Cardiac septum (tissue), 1 donor: ENCODE measurements at regions not wholly inside any gene's neighbourhood (a gene's known extent, or its start where the extent isn't known, plus 50 kb on each side); places are given as distances from the start of the nearest gene placed in this dataset.

Experiments used
- DNase-seq: peaks from one replicate; pipeline ENCODE4 v3.0.0-alpha.2; 2020; ENCODE audit warnings: low spot score
- intact Hi-C: fragments of 100-400 bp; cut with DNase I; formaldehyde crosslinking; loops from one replicate; pipeline ENCODE4 v1.14.0; 2022
- donor health status: DM: no; HTN: no; CAD: no.

DNA sequence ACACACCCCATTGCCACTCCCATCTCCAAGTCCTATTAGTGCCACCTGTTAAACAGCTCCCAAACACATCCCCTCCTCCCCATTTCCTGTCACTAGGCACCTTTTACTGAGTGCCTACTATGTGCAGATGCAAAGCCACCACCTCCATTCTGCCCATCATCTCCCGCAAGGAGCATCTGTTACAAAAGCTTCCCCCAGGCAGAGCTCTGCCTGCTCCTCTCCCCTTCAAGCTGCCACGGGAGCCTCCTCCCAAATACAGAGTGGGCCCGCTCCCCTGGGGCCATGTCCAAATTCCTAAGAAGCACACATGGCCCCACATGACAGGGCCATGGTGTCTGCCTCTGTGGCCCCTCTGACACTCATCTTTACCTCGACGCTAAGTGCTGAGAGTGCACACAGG lies 149.7 kb downstream of the OAT start:
- DNase-seq, result no peak
- intact Hi-C loops, result loop anchor here (10.0 kb wide), 1 partner anchor 244 kb away; no protein-coding TSS in a partner anchor

- intact Hi-C loops, result loop anchor here (10.0 kb wide), 1 partner anchor 243 kb away; no protein-coding TSS in a partner anchor
- DNase-seq, result no peak
These were observed 150.7 kb downstream of the OAT start for GRCh38 chr10:124267911-124268549.

GRCh38 chr10:124267231-124267885 lies 151.4 kb downstream of the OAT start:
- intact Hi-C loops, result loop anchor here (10.0 kb wide), 1 partner anchor 243 kb away; no protein-coding TSS in a partner anchor
- no peak for DNase-seq

- DNase-seq, result no peak
- intact Hi-C loops, result loop anchor here (10.0 kb wide), 1 partner anchor 242 kb away; no protein-coding TSS in a partner anchor
These were observed 152.1 kb downstream of the OAT start for GRCh38 chr10:124266468-124267230.

GRCh38 chr10:124265776-124266467 lies 152.8 kb downstream of the OAT start:
- DNase-seq, result no peak

DNA sequence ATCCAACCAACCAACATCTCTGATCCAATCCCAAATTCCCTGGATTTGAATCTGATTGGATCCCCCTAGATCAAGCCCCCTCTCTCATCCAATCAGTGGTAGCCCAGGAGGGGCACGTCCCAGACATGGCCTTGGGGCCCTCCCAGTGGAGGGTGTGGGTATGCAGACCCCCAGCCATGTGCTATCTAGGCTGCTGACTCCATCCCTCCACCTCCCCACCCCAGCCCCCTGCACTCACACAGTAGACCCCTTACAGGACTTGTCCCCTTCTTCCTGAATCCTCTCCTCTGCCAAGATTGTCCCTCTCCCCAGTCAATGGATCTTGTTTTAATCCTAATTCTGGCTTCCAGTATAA lies 153.4 kb downstream of the OAT start:
- intact Hi-C loops, result loop anchor here (10.0 kb wide), 1 partner anchor 241 kb away; no protein-coding TSS in a partner anchor
- DNase-seq, result no peak

More at GRCh38 chr10:124265776-124266467, 152.8 kb downstream of the OAT start:
- intact Hi-C loops, result loop anchor here (10.0 kb wide), 1 partner anchor 241 kb away; no protein-coding TSS in a partner anchor

GRCh38 chr10:124264711-124265390 lies 153.9 kb downstream of the OAT start:
- DNase-seq, result no peak
- intact Hi-C loops, result loop anchor here (5.0 to 10.0 kb wide), 2 partner anchors 240 to 268 kb away; no protein-coding TSS in a partner anchor

DNA sequence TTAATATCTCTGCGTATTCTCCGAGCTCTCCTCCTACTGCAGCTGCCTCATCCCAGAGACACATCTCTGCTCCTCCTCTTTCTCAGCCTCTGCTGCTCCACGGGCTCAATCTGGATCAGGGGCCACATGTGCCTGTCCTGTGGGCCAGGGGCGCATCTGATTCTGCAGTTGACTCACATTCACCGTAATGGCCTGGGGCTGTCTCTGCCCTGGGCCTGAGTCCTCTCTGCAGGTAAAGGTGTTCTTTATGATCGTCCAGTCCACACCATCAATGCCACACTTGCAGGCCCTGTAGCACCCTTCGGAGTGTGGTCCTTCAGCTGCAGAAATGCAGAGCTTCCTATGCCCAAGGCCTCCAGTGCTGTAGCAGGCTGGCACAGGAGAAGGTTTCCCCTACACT lies 154.5 kb downstream of the OAT start:
- intact Hi-C loops, result loop anchor here (5.0 to 10.0 kb wide), 2 partner anchors 239 to 267 kb away; no protein-coding TSS in a partner anchor
- DNase-seq, result no peak

DNA sequence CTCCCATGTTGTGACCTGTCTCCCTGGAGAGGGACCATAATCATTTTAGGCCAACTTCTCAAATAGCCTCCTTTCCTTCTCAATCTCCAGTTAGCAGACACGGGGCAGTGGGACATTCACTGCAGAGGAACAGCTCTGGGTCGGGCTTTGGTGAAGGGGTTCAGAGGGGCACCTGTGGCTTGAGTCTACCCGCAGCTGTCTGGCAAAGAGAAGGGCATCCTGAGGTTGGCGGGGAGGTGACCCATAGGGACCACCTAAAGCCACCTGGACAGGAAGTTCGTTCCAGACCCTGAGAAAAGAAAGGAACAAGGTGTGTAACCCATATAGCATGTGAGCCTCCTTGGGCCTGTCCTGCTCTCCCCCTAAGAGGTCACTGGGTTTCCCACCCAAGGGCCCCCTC lies 155.0 kb downstream of the OAT start:
- no peak for DNase-seq
- intact Hi-C loops, result loop anchor here (5.0 to 10.0 kb wide), 2 partner anchors 239 to 266 kb away; no protein-coding TSS in a partner anchor

- intact Hi-C loops, result loop anchor here (5.0 to 10.0 kb wide), 2 partner anchors 238 to 266 kb away; no protein-coding TSS in a partner anchor
- no peak for DNase-seq
These were observed 155.8 kb downstream of the OAT start for GRCh38 chr10:124262971-124263370.

- intact Hi-C loops, result loop anchor here (5.0 to 10.0 kb wide), 2 partner anchors 238 to 265 kb away; no protein-coding TSS in a partner anchor
- peak; percentile 71 for DNase-seq
These were observed 156.4 kb downstream of the OAT start for GRCh38 chr10:124262234-124262865.

GRCh38 chr10:124259139-124259825 lies 159.4 kb downstream of the OAT start:
- intact Hi-C loops, result no loop called here
- DNase-seq, result peak; percentile 53

DNA sequence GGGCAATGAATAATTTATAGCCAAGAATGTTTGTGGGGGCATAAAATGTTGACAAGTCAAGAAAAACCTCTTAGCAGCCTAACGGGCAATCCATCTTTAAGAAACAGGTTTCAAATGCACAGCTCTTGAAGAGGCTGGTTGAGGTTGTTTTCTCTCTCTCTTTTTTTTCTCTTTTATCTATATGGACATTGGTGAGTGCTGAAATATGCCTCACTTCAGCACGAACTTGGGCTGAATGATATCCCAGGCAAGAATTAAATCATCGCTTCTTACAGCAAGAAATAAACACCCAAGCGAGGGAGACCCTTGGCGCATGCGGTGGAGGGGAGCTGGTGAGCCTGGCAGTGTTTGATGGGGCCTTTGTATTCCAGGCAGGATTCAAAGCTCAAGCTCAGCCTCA lies 160.9 kb downstream of the OAT start:
- intact Hi-C loops, result no loop called here
- DNase-seq, result no peak

DNA sequence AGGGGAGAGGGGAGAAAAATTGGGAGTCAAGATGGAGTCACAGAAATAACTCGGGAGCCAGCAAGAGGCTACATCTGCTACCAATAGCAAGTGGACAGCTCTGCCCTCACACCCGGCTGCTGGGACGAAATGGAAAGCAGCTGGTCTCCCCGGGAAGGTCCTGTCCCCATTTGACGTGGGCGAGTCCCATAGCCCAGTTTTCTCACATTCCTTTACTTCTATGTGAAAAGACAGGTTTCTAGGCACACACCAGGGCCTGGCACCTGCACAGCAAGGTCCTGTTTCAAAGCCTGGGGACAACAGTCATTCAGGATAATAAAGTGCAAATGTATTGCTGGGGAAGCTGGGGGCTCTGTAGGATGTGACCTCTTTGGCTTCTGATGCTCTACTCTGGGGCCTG lies 162.6 kb downstream of the OAT start:
- intact Hi-C loops, result no loop called here
- peak; percentile 26 for DNase-seq

DNA sequence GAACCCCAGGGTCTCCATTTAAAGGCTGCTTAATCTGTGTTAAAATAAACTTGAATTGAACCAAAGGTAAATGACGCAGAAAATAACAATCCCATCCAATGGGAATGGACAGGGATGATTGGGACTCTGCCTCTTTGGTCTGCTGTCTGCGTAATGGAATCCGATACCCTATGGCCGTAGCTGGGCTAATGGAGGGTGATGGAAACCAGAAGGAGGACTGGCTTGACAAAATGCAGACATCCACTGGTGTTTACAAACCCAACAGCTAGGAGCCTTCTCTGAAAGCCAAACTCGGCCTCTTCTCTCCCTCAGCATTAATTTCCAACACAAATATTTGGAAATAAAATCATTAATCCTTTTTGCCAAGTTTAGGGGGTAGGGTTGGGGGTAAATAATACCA lies 162.2 kb upstream of the CHST15 start:
- DNase-seq, result no peak
- intact Hi-C loops, result no loop called here

DNA sequence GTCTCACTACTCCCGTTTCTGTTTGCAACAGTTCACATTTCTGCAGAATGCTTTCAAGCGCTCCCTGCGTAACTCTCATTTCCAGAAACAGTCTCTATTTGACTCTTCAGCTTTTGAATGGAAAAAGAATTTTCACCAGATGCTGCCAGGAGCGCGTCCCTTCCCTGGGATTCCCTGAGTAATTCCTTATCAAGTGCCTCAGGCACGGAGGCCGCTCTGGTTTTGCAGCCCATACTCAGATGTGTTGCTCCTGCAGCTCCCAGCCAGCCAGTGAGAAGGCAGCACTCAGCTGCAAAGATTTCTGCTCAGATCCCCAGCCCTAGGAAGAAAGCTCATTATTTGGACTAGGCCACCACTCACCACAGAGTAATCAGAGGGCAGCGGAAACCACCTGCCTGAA lies 161.1 kb upstream of the CHST15 start:
- intact Hi-C loops, result no loop called here
- no peak for DNase-seq

DNA sequence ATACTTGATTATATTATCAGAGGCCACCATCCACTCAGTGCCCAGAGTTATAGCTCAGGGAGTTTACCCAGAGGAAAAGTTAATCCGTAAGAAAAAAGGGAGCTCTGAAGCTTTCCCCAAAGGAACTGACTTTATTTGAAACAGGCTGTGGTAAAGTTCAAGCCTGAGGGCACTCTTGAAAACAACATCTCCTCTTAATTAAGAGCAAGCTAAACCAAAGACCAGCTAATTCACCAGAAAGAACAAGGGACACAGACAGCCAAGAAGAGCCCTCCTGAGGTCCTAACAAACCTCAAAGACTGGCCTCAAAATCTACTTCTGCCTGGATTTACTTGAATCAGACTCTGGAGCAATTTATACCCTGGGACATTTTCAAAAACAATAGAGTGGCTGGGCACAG lies 159.6 kb upstream of the CHST15 start:
- no peak for DNase-seq

More for the DNA sequence above, 159.6 kb upstream of the CHST15 start:
- intact Hi-C loops, result no loop called here
